Ovary (tissue), 7 donors: ENCODE measurements at regions not wholly inside any gene's neighbourhood (a gene's known extent, or its start where the extent isn't known, plus 50 kb on each side); places are given as distances from the start of the nearest gene placed in this dataset.

Experiments
- DNase-seq, 5 donors: peaks; one replicate each; pipeline ENCODE4 v3.0.0-alpha.2; 2019 to 2020
- H3K27ac ChIP-seq, 2 donors: fragments of 200-600 bp; one replicate each; pipeline versions ENCODE4 v1.5.1 to v1.8.0; 2019 to 2022
- H3K27me3 ChIP-seq: fragments of 200-600 bp; one replicate; pipeline ENCODE4 v1.8.0; 2022
- H3K36me3 ChIP-seq: fragments of 200-600 bp; sonication (generic); one replicate; pipeline ENCODE4 v1.5.1; 2019
- H3K4me1 ChIP-seq: one replicate; pipeline ENCODE4 v1.8.1; 2013; ENCODE audit warnings: mild to moderate bottlenecking, moderate library complexity; ENCODE audit not compliant: insufficient read depth
- H3K4me3 ChIP-seq: fragments of 200-600 bp; sonication (generic); one replicate; pipeline ENCODE4 v1.5.1; 2017
- H3K9me3 ChIP-seq, 2 donors: fragments of 200-600 bp in 1 of 2; sonication (generic) in 1 of 2; one replicate each; pipeline versions ENCODE4 v1.5.1 to v1.8.1; 2013 to 2019; ENCODE audit warnings: mild to moderate bottlenecking in 1 of 2, moderate library complexity in 1 of 2
- CTCF ChIP-seq, 3 donors: fragments of 450-650 bp in 2 of 3; fragments of 200-600 bp in 1 of 3; IDR thresholded peaks; one replicate each; pipeline versions ENCODE4 v1.5.1 to v1.8.0; 2016 to 2022; ENCODE audit warnings: antibody characterized with exemption in 3 of 3, mild to moderate bottlenecking in 1 of 3
- EP300 ChIP-seq: sonication (generic); formaldehyde crosslinking; IDR thresholded peaks from one replicate; pipeline ENCODE4 v1.6.1; 2017; ENCODE audit warnings: antibody characterized with exemption
- POLR2A ChIP-seq: fragments of 450-650 bp; IDR thresholded peaks from one replicate; pipeline ENCODE4 v1.6.1; 2017; ENCODE audit warnings: antibody characterized with exemption, mild to moderate bottlenecking, moderate library complexity
- WGBS, 3 donors: extraction: QIAGEN DNeasy Blood & Tissue Kit in 1 of 3; methylation state at CpG; one replicate each; pipeline versions ENCODE4 v1.1.5 to v1.1.7; 2013 to 2017; 5-methylcytosine and 5-hydroxymethylcytosine counted together
- intact Hi-C, 4 donors: fragments of 100-400 bp; cut with DNase I; formaldehyde crosslinking; loops; one replicate each; pipeline versions ENCODE4 v1.11.0 to v1.15.1; 2022 to 2023
- donor health status: DM: no; HTN: no; CAD: no; lungs with moderate emphysema.
- donor health status: DM: no; HTN: no; CAD: no.
- donor health status: Bipolar disorder and iron deficiency.
- donor health status: DM: no; HTN: no; CAD: no.
- donor health status: DM: yes; HTN: yes; CAD: no.

GRCh38 chr14:41034969-41035368 is 571.7 kb upstream of the LRFN5 start:
- intact Hi-C loops, result no loop called here
- 83 to 99% (median 87%) methylated on average over 1 of the region's 1 CpG for WGBS, 3 donors
- Histone ChIP-seq H3K9me3 (no peaks in the 10 kb centered on the region), H3K4me3 (no peak overlapping the region), H3K36me3 (no peaks in the 10 kb centered on the region), H3K4me1 (no peaks in the 10 kb centered on the region), H3K27ac (no peak overlapping the region), H3K27me3 (no peaks in the 10 kb centered on the region)
- DNase-seq, result no peak
- no peak for TF ChIP-seq CTCF (IDR thresholded peaks at IDR 0.05)
- no peak for TF ChIP-seq EP300
- no peak for TF ChIP-seq POLR2A

GRCh38 chr14:41022932-41023331 is 583.7 kb upstream of the LRFN5 start:
- no peaks in the 10 kb centered on the region for H3K36me3 ChIP-seq
- WGBS, 3 donors, result 75 to 91% (median 80%) methylated on average over 2 of the region's 2 CpGs
- DNase-seq, result no peak
- intact Hi-C loops, result no loop called here
- no peak for TF ChIP-seq EP300
- no peak for TF ChIP-seq POLR2A
- TF ChIP-seq CTCF (IDR thresholded peaks at IDR 0.05), result no peak
- H3K27me3 ChIP-seq, result no peaks in the 10 kb centered on the region
- H3K4me3 ChIP-seq, result no peak overlapping the region
- no peak overlapping the region for H3K27ac ChIP-seq
- H3K9me3 ChIP-seq, result no peaks in the 10 kb centered on the region
- no peaks in the 10 kb centered on the region for H3K4me1 ChIP-seq

- WGBS, 3 donors, result 11 to 34% (median 17%) methylated on average over 4 of the region's 4 CpGs
- Histone ChIP-seq H3K4me3 (no peak overlapping the region), H3K27ac (no peak overlapping the region)
Observed at GRCh38 chr14:41016213-41016612, 590.5 kb upstream of the LRFN5 start.

GRCh38 chr14:41000350-41000749 is 606.3 kb upstream of the LRFN5 start:
- Histone ChIP-seq H3K4me3 (no peak overlapping the region), H3K4me1 (no peaks in the 10 kb centered on the region), H3K27me3 (no peaks in the 10 kb centered on the region), H3K27ac (no peak overlapping the region), H3K36me3 (no peaks in the 10 kb centered on the region), H3K9me3 (no peaks in the 10 kb centered on the region)
- no peak for DNase-seq
- intact Hi-C loops, result no loop called here
- TF ChIP-seq CTCF (IDR thresholded peaks at IDR 0.05), result no peak
- TF ChIP-seq POLR2A, result no peak
- TF ChIP-seq EP300, result no peak
- WGBS, 3 donors, result 69 to 76% (median 74%) methylated on average over 3 of the region's 3 CpGs

More at GRCh38 chr14:41016213-41016612, 590.5 kb upstream of the LRFN5 start:
- Histone ChIP-seq H3K4me1 (no peaks in the 10 kb centered on the region), H3K36me3 (no peaks in the 10 kb centered on the region), H3K27me3 (no peaks in the 10 kb centered on the region), H3K9me3 (no peaks in the 10 kb centered on the region)
- DNase-seq, result no peak
- TF ChIP-seq CTCF (IDR thresholded peaks at IDR 0.05), result no peak
- TF ChIP-seq EP300, result no peak
- no peak for TF ChIP-seq POLR2A
- intact Hi-C loops, result no loop called here

GRCh38 chr14:40989260-40989659 is 617.4 kb upstream of the LRFN5 start:
- WGBS, 3 donors, result 18 to 26% (median 22%) methylated on average over 1 of the region's 1 CpG

More at GRCh38 chr14:40989260-40989659, 617.4 kb upstream of the LRFN5 start:
- Histone ChIP-seq H3K4me3 (no peak overlapping the region), H3K36me3 (no peaks in the 10 kb centered on the region), H3K4me1 (no peaks in the 10 kb centered on the region), H3K27ac (no peak overlapping the region), H3K27me3 (no peaks in the 10 kb centered on the region), H3K9me3 (no peaks in the 10 kb centered on the region)
- intact Hi-C loops, result no loop called here
- no peak for DNase-seq
- TF ChIP-seq POLR2A (no peak), EP300 (no peak), CTCF (IDR thresholded peaks at IDR 0.05) (no peak)
